A549 (cell line): ENCODE measurements at regions not wholly inside any gene's neighbourhood (a gene's known extent, or its start where the extent isn't known, plus 50 kb on each side); places are given as distances from the start of the nearest gene placed in this dataset.

Experiments used
- ATAC-seq, 2 experiments: fragments of 200-7000 bp in 1 of 2; fragments of >200 bp in 1 of 2; cut with Nextera tagmentation in 1 of 2; cut with Tn5 transposase in 1 of 2; 3 replicates each; pipeline versions ENCODE4 v1.8.0 to v1.9.1; 2018 to 2020; ENCODE audit warnings: mild to moderate bottlenecking in 1 of 2, moderate library complexity in 1 of 2
- CTCF ChIA-PET: fragments of 300-600 bp; sonication (Branson Sonifier 250); formaldehyde crosslinking; extraction: SDS; loops from one replicate; lab custom pipeline; 2021; ENCODE audit warnings: antibody characterized with exemption, inconsistent platforms; lab: Yijun Ruan, JAX
- POLR2A ChIA-PET: fragments of 350-600 bp; formaldehyde crosslinking; extraction: SDS; loops from one replicate; lab custom pipeline; 2021; ENCODE audit warnings: antibody characterized with exemption, inconsistent platforms; lab: Yijun Ruan, JAX
- DNase-seq, 2 experiments: peaks; one replicate each; pipeline versions ENCODE4 v3.0.0 to v3.0.0-alpha.2; 2011 to 2016; ENCODE audit warnings: low read depth in 1 of 2, low spot score in 1 of 2
- FAIRE-seq: peaks from 2 replicates; lab custom pipeline; 2011; peaks lifted over from hg19 to GRCh38; lab: Jason Lieb, UNC
- H3K27ac ChIP-seq, 2 experiments: fragments of >200 bp; sonication (Bioruptor Twin); formaldehyde crosslinking; 3 replicates each; pipeline ENCODE4 v1.5.1; 2016 to 2017
- H3K4me1 ChIP-seq: fragments of >200 bp; sonication (Bioruptor Twin); formaldehyde crosslinking; 3 replicates; pipeline ENCODE4 v1.6.1; 2016
- H3K4me2 ChIP-seq: fragments of >200 bp; sonication (Bioruptor Twin); formaldehyde crosslinking; 3 replicates; pipeline ENCODE4 v1.6.1; 2016
- H3K4me3 ChIP-seq: fragments of >200 bp; sonication (Bioruptor Twin); formaldehyde crosslinking; 3 replicates; pipeline ENCODE4 v1.5.1; 2016
- H3K9me3 ChIP-seq: fragments of >200 bp; sonication (Bioruptor Twin); formaldehyde crosslinking; 3 replicates; pipeline ENCODE4 v1.6.1; 2016
- CBX8 ChIP-seq: fragments of 200-600 bp; sonication (generic); IDR thresholded peaks from 2 replicates; pipeline ENCODE4 v1.6.1; 2016
- CEBPB ChIP-seq, 2 experiments: fragments of >200 bp in 1 of 2; sonication (Bioruptor Twin) in 1 of 2; formaldehyde crosslinking in 1 of 2; IDR thresholded peaks; 2 replicates each; pipeline ENCODE4 v1.6.1; 2012 to 2016
- EHF ChIP-seq: fragments of 250-450 bp; sonication (Bioruptor Pico); IDR thresholded peaks from 2 replicates; pipeline ENCODE4 v1.5.0; 2020; ENCODE audit warnings: mild to moderate bottlenecking
- EHMT2 ChIP-seq: fragments of 200-600 bp; sonication (generic); IDR thresholded peaks from 2 replicates; pipeline ENCODE4 v1.6.1; 2016; ENCODE audit warnings: antibody characterized with exemption, low read depth, mild to moderate bottlenecking, moderate library complexity
- ESRRA ChIP-seq: fragments of 150-350 bp; IDR thresholded peaks from 2 replicates; pipeline ENCODE4 v1.6.1; 2014; ENCODE audit warnings: mild to moderate bottlenecking, low read length, borderline replicate concordance
- FOSL2 ChIP-seq, 2 experiments: fragments of 450-650 bp in 1 of 2; fragments of >200 bp in 1 of 2; sonication (Bioruptor Twin) in 1 of 2; formaldehyde crosslinking; IDR thresholded peaks; 2 replicates each; pipeline versions ENCODE4 v1.5.0 to v1.6.1; 2016 to 2020; ENCODE audit warnings: mild to moderate bottlenecking in 1 of 2, moderate library complexity in 1 of 2
- FOXS1 ChIP-seq: fragments of 250-450 bp; sonication (Bioruptor Pico); IDR thresholded peaks from 2 replicates; pipeline ENCODE4 v1.5.0; 2020; ENCODE audit warnings: mild to moderate bottlenecking, moderate library complexity
- HES2 ChIP-seq: fragments of >200 bp; sonication (Bioruptor Twin); formaldehyde crosslinking; IDR thresholded peaks from 2 replicates; pipeline ENCODE4 v1.6.1; 2016
- HEYL ChIP-seq: fragments of 250-450 bp; sonication (Bioruptor Pico); IDR thresholded peaks from 2 replicates; pipeline ENCODE4 v1.8.0; 2021; ENCODE audit warnings: mild to moderate bottlenecking, moderate library complexity
- HOXA7 ChIP-seq: fragments of 250-450 bp; sonication (Bioruptor Pico); IDR thresholded peaks from 2 replicates; pipeline ENCODE4 v1.5.0; 2020; ENCODE audit warnings: mild to moderate bottlenecking, moderate library complexity
- HOXB5 ChIP-seq: fragments of 250-450 bp; sonication (Bioruptor Pico); IDR thresholded peaks from 2 replicates; pipeline ENCODE4 v1.5.0; 2020; ENCODE audit warnings: mild to moderate bottlenecking, moderate library complexity
- JUN ChIP-seq, 2 experiments: fragments of >200 bp; sonication (Bioruptor Twin); formaldehyde crosslinking; IDR thresholded peaks; 2 replicates in 1 of 2; 3 replicates in 1 of 2; pipeline ENCODE4 v1.6.1; 2016 to 2017
- JUNB ChIP-seq: fragments of >200 bp; sonication (Bioruptor Twin); formaldehyde crosslinking; IDR thresholded peaks from 2 replicates; pipeline ENCODE4 v1.6.1; 2016
- KDM1A ChIP-seq: fragments of 200-600 bp; sonication (generic); IDR thresholded peaks from 2 replicates; pipeline ENCODE4 v1.6.1; 2016; ENCODE audit warnings: low read depth, mild to moderate bottlenecking
- MAFK ChIP-seq: fragments of 450-650 bp; IDR thresholded peaks from 2 replicates; pipeline ENCODE4 v1.6.1; 2014; ENCODE audit not compliant: partially characterized antibody
- MAZ ChIP-seq: fragments of 150-350 bp; IDR thresholded peaks from 2 replicates; pipeline ENCODE4 v1.6.1; 2014; ENCODE audit warnings: antibody characterized with exemption, low read depth, low read length, borderline replicate concordance
- NFE2L2 ChIP-seq: fragments of 150-350 bp; conservative IDR thresholded peaks from 2 replicates; pipeline ENCODE4 v1.6.1; 2014; ENCODE audit warnings: low read length
- NPAS2 ChIP-seq: fragments of 250-450 bp; sonication (Bioruptor Pico); IDR thresholded peaks from 2 replicates; pipeline ENCODE4 v1.8.0; 2022; ENCODE audit warnings: mild to moderate bottlenecking, moderate library complexity, borderline replicate concordance
- POLR2AphosphoS2 ChIP-seq: conservative IDR thresholded peaks from 2 replicates; pipeline ENCODE4 v1.6.1; 2012; ENCODE audit warnings: low read length, improper control_type of control experiment, inconsistent platforms
- RCOR1 ChIP-seq: fragments of 150-350 bp; IDR thresholded peaks from 2 replicates; pipeline ENCODE4 v1.6.1; 2014; ENCODE audit warnings: antibody characterized with exemption, low read length, low read depth
- RFX5 ChIP-seq: fragments of 450-650 bp; IDR thresholded peaks from 2 replicates; pipeline ENCODE4 v1.7.1; 2014; ENCODE audit warnings: antibody characterized with exemption, mild to moderate bottlenecking, moderate library complexity
- RNF2 ChIP-seq: fragments of 200-600 bp; sonication (generic); IDR thresholded peaks from 2 replicates; pipeline ENCODE4 v1.6.1; 2016; ENCODE audit warnings: low read depth, mild to moderate bottlenecking, antibody characterized with exemption, moderate library complexity, borderline replicate concordance
- SREBF2 ChIP-seq: fragments of 450-650 bp; IDR thresholded peaks from 2 replicates; pipeline ENCODE4 v1.6.1; 2014; ENCODE audit warnings: mild to moderate bottlenecking, moderate library complexity
- TFCP2L1 ChIP-seq: fragments of 250-450 bp; sonication (Bioruptor Pico); IDR thresholded peaks from 2 replicates; pipeline ENCODE4 v1.5.0; 2021; ENCODE audit warnings: mild to moderate bottlenecking
- USF2 ChIP-seq: fragments of 450-650 bp; IDR thresholded peaks from 2 replicates; pipeline ENCODE4 v1.6.1; 2014; ENCODE audit warnings: antibody characterized with exemption
- ZC3H11A ChIP-seq: fragments of 450-650 bp; IDR thresholded peaks from 2 replicates; pipeline ENCODE4 v1.6.1; 2014; ENCODE audit warnings: antibody characterized with exemption, mild to moderate bottlenecking
- ZSCAN20 ChIP-seq: fragments of 250-450 bp; sonication (Bioruptor Pico); IDR thresholded peaks from 2 replicates; pipeline ENCODE4 v1.8.0; 2022; ENCODE audit warnings: mild to moderate bottlenecking, moderate library complexity
- WGBS: methylation state at CpG from one replicate; pipeline ENCODE4 v1.1.6; 2017; ENCODE audit errors: missing lambda C conversion rate; 5-methylcytosine and 5-hydroxymethylcytosine counted together
- TF ChIP-seq, protein P1 (sequence below): fragments of >200 bp; sonication (Bioruptor Twin); formaldehyde crosslinking; IDR thresholded peaks from 3 replicates; pipeline ENCODE4 v1.6.1; 2016
- TF ChIP-seq, protein P2 (sequence below): IDR thresholded peaks from 2 replicates; pipeline ENCODE4 v1.6.1; 2012
- TF ChIP-seq, protein P3 (sequence below): fragments of >200 bp; sonication (Bioruptor Twin); formaldehyde crosslinking; IDR thresholded peaks from 3 replicates; pipeline ENCODE4 v1.5.1; 2016

GRCh38 chr22:49392841-49393510 is 434.7 kb downstream of the BRD1 start:
- ATAC-seq (no peak), FAIRE-seq (no peak), DNase-seq (no peak)
- Histone ChIP-seq H3K9me3 (no peaks in the 10 kb centered on the region; the same call in 2 of the 3 replicates), H3K27ac (no peak overlapping the region), H3K4me2 (no peak overlapping the region), H3K4me1 (no peaks in the 10 kb centered on the region), H3K4me3 (no peak overlapping the region)
- WGBS = 11% methylated on average over 11 of the region's 12 CpGs
- ChIA-PET POLR2A (interaction anchor here (0.5 kb wide), 1 partner anchor 1497 kb away, joined by 10 read pairs; no protein-coding TSS in a partner anchor), CTCF (no interaction called here)
- TF ChIP-seq EHF (CRISPR knock-in tag) (no peak), MAFK (no peak), JUN (IDR thresholded peaks at IDR 0.05) (no peak), FOSL2 (IDR thresholded peaks at IDR 0.05) (no peak), FOSL2 (CRISPR knock-in tag; IDR thresholded peaks at IDR 0.05) (no peak), TFCP2L1 (no peak), SREBF2 (no peak), NFE2L2 (no peak), RNF2 (no peak), HES2 (no peak), ZSCAN20 (no peak), MAZ (no peak), JUNB (no peak), CBX8 (no peak), USF2 (no peak), HOXA7 (CRISPR knock-in tag) (no peak), KDM1A (no peak), POLR2AphosphoS2 (no peak)
- TF ChIP-seq, protein P1, sequence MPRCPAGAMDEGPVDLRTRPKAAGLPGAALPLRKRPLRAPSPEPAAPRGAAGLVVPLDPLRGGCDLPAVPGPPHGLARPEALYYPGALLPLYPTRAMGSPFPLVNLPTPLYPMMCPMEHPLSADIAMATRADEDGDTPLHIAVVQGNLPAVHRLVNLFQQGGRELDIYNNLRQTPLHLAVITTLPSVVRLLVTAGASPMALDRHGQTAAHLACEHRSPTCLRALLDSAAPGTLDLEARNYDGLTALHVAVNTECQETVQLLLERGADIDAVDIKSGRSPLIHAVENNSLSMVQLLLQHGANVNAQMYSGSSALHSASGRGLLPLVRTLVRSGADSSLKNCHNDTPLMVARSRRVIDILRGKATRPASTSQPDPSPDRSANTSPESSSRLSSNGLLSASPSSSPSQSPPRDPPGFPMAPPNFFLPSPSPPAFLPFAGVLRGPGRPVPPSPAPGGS = no peak
- TF ChIP-seq, protein P2, sequence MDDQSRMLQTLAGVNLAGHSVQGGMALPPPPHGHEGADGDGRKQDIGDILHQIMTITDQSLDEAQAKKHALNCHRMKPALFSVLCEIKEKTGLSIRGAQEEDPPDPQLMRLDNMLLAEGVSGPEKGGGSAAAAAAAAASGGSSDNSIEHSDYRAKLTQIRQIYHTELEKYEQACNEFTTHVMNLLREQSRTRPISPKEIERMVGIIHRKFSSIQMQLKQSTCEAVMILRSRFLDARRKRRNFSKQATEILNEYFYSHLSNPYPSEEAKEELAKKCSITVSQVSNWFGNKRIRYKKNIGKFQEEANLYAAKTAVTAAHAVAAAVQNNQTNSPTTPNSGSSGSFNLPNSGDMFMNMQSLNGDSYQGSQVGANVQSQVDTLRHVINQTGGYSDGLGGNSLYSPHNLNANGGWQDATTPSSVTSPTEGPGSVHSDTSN = no peak

DNA sequence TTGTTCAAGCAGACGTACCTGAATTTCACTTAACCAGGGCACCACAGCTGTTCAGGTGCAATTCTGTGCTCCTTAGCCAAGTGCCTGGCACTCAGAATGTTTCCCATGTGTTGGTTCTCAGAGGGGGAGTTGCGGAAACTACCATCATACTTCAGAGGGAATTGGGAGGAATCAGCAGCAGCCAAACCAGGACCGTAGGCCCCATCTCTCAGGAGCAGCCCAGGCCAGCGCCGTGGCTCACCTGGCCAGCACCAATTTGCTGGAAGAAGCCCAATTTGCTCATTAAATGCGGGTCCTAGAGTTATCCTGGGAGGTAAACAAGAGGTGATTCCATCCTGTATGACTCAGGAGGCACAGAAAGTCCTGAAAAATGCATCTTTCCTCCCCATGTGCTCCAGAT is 435.4 kb downstream of the BRD1 start:
- Histone ChIP-seq H3K4me3 (no peak overlapping the region), H3K4me2 (no peak overlapping the region), H3K9me3 (no peaks in the 10 kb centered on the region; the same call in 2 of the 3 replicates), H3K4me1 (no peaks in the 10 kb centered on the region), H3K27ac (no peak overlapping the region)
- ATAC-seq = no peak
- ChIA-PET POLR2A (no interaction called here), CTCF (no interaction called here)
- 4% methylated on average over 5 of the region's 6 CpGs for WGBS
- no peak for TF ChIP-seq USF2
- TF ChIP-seq EHMT2 = no peak
- no peak for TF ChIP-seq RFX5
- no peak for TF ChIP-seq RCOR1
- TF ChIP-seq, protein P1 = no peak
- TF ChIP-seq HEYL (CRISPR knock-in tag) = no peak
- TF ChIP-seq FOXS1 (CRISPR knock-in tag) = no peak
- TF ChIP-seq MAZ = no peak
- TF ChIP-seq HOXB5 (CRISPR knock-in tag) = no peak
- no peak for TF ChIP-seq EHF (CRISPR knock-in tag)
- no peak for TF ChIP-seq ZC3H11A
- no peak for TF ChIP-seq NPAS2 (CRISPR knock-in tag)
- TF ChIP-seq JUNB = no peak
- TF ChIP-seq ESRRA = no peak
- TF ChIP-seq CEBPB (IDR thresholded peaks at IDR 0.05) = no peak
- TF ChIP-seq FOSL2 (IDR thresholded peaks at IDR 0.05) = no peak
- TF ChIP-seq FOSL2 (CRISPR knock-in tag; IDR thresholded peaks at IDR 0.05) = no peak
- TF ChIP-seq, protein P3, sequence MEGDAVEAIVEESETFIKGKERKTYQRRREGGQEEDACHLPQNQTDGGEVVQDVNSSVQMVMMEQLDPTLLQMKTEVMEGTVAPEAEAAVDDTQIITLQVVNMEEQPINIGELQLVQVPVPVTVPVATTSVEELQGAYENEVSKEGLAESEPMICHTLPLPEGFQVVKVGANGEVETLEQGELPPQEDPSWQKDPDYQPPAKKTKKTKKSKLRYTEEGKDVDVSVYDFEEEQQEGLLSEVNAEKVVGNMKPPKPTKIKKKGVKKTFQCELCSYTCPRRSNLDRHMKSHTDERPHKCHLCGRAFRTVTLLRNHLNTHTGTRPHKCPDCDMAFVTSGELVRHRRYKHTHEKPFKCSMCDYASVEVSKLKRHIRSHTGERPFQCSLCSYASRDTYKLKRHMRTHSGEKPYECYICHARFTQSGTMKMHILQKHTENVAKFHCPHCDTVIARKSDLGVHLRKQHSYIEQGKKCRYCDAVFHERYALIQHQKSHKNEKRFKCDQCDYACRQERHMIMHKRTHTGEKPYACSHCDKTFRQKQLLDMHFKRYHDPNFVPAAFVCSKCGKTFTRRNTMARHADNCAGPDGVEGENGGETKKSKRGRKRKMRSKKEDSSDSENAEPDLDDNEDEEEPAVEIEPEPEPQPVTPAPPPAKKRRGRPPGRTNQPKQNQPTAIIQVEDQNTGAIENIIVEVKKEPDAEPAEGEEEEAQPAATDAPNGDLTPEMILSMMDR = no peak
- no peak for FAIRE-seq
- DNase-seq = no peak
